DMS114 treated with DMSO at 0.1 percent for 48 hours (cell line): ENCODE measurements at regions not wholly inside any gene's neighbourhood (a gene's known extent, or its start where the extent isn't known, plus 50 kb on each side); places are given as distances from the start of the nearest gene placed in this dataset.

ENCODE experiments used
- DNase-seq: peaks from one replicate; lab custom pipeline; 2025; ENCODE audit not compliant: unreplicated experiment; lab: John Stamatoyannopoulos, UW

DNA sequence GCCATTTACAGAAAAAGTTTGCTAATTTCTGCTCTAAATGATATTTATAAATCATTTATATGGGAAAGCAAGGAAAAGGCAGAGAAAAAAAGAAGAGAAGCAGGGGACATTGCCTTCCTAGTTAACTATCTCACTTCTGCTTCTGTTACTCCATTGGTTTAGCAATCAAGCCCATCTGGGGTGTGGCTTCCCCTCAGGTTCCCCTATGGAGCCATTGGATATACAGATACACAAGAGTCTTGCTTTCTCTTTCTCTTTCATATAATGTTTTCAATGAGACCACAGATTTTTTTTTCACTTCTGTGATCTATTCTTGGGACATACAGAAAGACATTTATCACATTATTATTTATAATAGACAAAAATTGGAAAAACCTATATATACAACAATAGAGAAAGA, 105.6 kb upstream of the TOM1L1 start:
- no peak for DNase-seq

DNA sequence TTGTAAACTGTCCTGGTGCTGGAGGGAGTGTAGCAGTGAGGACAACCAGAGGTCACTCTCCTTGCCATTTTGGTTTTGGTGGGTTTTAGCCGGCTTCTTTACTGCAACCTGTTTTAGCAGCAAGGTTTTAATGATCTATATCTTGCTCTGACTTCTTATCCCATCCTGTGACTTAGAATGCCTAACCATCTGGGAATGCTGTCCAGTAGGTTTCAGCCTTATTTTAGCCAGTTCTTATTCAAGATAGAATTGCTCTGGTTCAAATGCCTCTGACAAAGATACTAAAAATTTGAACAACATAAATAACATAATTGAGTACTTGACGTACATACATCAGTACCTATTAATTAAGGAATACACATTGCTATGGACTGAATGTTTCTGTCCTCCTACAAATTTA, 93.3 kb upstream of the TOM1L1 start:
- no peak for DNase-seq

GRCh38 chr17:54813896-54814295, 86.8 kb upstream of the TOM1L1 start:
- no peak for DNase-seq

DNA sequence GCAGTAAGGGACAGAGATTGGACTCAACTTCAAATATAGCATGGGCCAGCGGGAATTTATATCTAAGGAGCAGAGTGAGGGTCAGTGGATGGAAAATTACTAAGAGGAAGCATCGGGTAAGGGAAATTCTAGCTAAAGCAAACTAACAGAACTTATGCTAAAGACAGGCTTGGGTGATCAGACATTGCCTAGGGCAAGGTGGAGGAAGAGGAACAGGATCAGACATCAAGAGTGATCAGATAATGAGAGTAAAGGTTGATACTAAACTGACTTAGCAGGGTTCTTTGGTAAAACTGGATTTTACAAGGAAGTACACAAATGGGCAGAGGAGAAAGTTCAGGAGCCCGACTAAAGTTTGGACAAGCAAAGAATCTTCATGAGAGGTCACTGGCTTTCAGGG, 86.3 kb upstream of the TOM1L1 start:
- no peak for DNase-seq

DNA sequence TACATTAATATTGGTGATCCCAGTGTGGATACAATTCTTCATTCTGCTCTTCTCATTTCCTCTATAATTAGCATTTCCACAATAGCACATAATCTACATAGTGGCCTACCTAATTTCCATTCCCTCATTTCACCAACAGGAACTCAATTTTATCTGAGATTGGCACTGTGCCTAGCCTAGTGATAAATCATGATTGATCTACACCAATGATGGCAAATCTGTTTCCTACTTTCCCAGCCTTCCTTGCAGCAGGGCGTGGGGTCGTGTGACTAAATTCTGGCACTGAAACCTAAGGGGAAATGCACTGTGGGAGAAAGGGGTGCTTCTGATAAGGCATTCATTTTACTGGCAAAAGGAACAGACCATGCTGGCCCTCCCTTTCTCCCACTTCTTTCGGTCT, 66.6 kb upstream of the TOM1L1 start:
- DNase-seq = no peak

GRCh38 chr17:54835015-54835414, 65.6 kb upstream of the TOM1L1 start:
- DNase-seq = no peak

DNA sequence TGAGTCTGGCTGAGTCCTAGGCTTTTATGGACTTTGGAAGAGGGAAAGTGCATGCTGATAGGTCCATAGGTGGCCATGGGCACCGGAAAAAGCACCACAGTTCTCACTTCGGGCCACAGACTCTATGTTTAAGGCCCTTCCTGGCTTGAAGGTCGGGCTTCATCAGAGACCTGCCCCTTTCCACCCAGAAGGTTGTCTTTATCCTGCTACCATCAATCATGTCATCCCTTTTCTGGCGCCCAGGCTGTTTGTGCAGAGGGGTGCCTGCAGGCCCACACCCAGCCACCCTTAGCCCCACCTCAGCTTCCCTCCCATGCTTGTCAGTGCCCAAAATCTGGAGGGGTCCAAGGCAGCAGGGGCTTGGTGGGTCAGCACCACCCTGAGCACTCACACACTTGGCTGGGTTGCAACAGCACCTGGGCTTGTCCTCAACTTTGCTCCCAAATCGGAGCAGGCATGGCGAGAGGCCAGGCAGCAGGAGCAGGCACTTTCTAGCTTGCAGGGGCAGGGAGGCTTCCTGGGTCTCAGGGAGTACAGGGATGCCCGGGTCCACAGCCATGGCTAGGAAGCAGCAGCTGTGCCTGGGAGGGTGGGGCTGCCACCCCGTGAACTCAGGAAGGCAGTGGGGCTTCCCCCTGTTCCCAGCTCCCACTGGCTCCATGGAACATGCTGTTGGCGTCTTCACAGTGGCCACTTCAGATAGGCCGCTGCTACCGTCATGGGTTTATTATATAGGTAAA, 63.8 kb upstream of the TOM1L1 start:
- no peak for DNase-seq

- no peak for DNase-seq
Observed at GRCh38 chr17:54838651-54839421, 61.8 kb upstream of the TOM1L1 start.

DNA sequence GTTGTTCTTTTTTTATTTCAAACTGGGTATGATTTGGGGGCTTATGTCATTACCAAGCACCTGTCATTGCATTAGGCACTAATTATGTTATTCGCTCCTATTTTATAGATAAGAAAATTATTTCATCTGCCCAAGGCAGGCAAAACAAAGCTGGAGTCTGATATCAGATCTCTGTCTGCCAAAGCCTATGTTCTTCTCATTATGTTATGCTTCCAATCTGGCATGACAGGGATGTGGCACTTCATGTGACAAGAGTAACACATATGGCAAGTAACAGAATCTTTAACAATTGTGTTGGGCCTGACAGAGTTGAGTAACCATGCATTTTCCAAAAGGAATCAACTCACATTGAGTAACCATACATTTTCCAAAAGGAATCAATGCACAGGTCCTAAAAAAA, 61.2 kb upstream of the TOM1L1 start:
- no peak for DNase-seq

GRCh38 chr17:54840885-54841591, 59.6 kb upstream of the TOM1L1 start:
- DNase-seq = no peak

- DNase-seq = no peak
Observed at GRCh38 chr17:54841656-54842055, 59.0 kb upstream of the TOM1L1 start.

- no peak for DNase-seq
Observed at GRCh38 chr17:54844233-54844632, 56.4 kb upstream of the TOM1L1 start.

DNA sequence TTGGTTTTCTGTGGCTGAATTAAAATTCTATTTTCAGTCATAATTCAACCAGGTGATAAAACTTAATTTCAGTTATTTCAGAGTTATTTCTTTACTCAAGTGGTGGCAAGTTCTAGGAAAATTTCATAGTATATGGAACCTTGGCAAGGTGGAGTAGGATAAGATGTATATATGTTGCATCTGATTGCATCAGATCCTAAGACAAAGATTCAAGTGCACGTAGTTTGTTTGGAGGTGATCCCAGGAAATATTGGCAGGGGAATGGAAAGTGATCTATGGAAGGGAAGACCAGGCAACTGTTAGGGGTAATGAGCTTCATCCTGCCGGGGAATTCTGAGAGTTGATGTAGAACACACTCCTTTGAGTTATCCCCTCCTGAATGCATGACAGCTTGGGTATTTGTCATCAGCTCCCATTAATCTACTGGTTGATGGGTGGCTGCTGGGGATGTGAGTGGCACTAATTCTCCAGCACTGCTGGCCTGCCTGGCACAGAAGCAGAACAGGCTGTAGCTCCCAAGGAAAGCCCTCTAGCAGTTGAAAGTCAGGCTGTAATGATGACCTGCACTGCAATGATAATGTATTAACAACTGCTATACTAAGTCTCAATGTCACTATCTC, 52.2 kb upstream of the TOM1L1 start:
- DNase-seq = no peak

GRCh38 chr17:54849660-54850059, 51.0 kb upstream of the TOM1L1 start:
- no peak for DNase-seq
